Spleen (tissue), 11 donors: ENCODE measurements at regions not wholly inside any gene's neighbourhood (a gene's known extent, or its start where the extent isn't known, plus 50 kb on each side); places are given as distances from the start of the nearest gene placed in this dataset.

ENCODE experiments used
- DNase-seq: peaks from one replicate; pipeline ENCODE4 v3.0.0-alpha.2; 2020
- H3K27ac ChIP-seq, 8 donors: fragments of 200-600 bp; sonication (generic) in 7 of 8; 1 replicate in 4 of 8; 2 replicates in 4 of 8; pipeline versions ENCODE4 v1.5.0 to v1.8.0; 2016 to 2021; ENCODE audit warnings: inconsistent platforms in 4 of 8, mild to moderate bottlenecking in 4 of 8, moderate library complexity in 1 of 8
- H3K27me3 ChIP-seq, 7 donors: fragments of 200-600 bp; sonication (generic) in 6 of 7; replicated peaks in 1 of 7; 1 replicate in 4 of 7; 2 replicates in 3 of 7; pipeline versions ENCODE4 v1.5.0 to v1.8.0; 2016 to 2021; ENCODE audit warnings: inconsistent platforms in 3 of 7, mild to moderate bottlenecking in 1 of 7
- H3K36me3 ChIP-seq, 6 donors: fragments of 200-600 bp; sonication (generic) in 5 of 6; 1 replicate in 4 of 6; 2 replicates in 2 of 6; pipeline versions ENCODE4 v1.5.0 to v1.8.0; 2016 to 2021; ENCODE audit warnings: inconsistent platforms in 2 of 6
- H3K4me1 ChIP-seq, 6 donors: fragments of 200-600 bp; sonication (generic) in 5 of 6; 1 replicate in 3 of 6; 2 replicates in 3 of 6; pipeline versions ENCODE4 v1.5.0 to v1.8.0; 2016 to 2021; ENCODE audit warnings: inconsistent platforms in 3 of 6
- H3K4me3 ChIP-seq, 8 donors: fragments of 200-600 bp; sonication (generic) in 7 of 8; 1 replicate in 4 of 8; 2 replicates in 4 of 8; pipeline versions ENCODE4 v1.5.0 to v1.8.0; 2016 to 2021; ENCODE audit warnings: inconsistent platforms in 4 of 8, mild to moderate bottlenecking in 4 of 8, moderate library complexity in 2 of 8
- H3K9me3 ChIP-seq, 8 donors: fragments of 200-600 bp; sonication (generic) in 7 of 8; 1 replicate in 4 of 8; 2 replicates in 4 of 8; pipeline versions ENCODE4 v1.5.0 to v1.8.0; 2016 to 2021; ENCODE audit warnings: inconsistent platforms in 4 of 8
- CTCF ChIP-seq, 11 experiments: fragments of 200-600 bp in 7 of 11; fragments of 450-650 bp in 4 of 11; sonication (generic) in 4 of 11; IDR thresholded peaks in 8 of 11; conservative IDR thresholded peaks in 3 of 11; 1 replicate in 7 of 11; 2 replicates in 4 of 11; pipeline versions ENCODE4 v1.4.0 to v1.8.0; 2016 to 2021; ENCODE audit warnings: antibody characterized with exemption in 11 of 11, inconsistent platforms in 4 of 11, mild to moderate bottlenecking in 1 of 11
- POLR2A ChIP-seq, 3 donors: fragments of 450-650 bp; IDR thresholded peaks; one replicate each; pipeline ENCODE4 v1.5.1; 2017; ENCODE audit warnings: antibody characterized with exemption in 3 of 3, mild to moderate bottlenecking in 1 of 3
- POLR2AphosphoS5 ChIP-seq, 3 donors: sonication (generic); formaldehyde crosslinking; IDR thresholded peaks; one replicate each; pipeline ENCODE4 v1.5.1; 2017; ENCODE audit warnings: antibody characterized with exemption in 3 of 3
- WGBS, 5 donors: extraction: QIAGEN DNeasy Blood & Tissue Kit in 3 of 5; methylation state at CpG; one replicate each; pipeline versions ENCODE4 v1.1.5 to v1.1.7; 2013 to 2018; 5-methylcytosine and 5-hydroxymethylcytosine counted together
- intact Hi-C: fragments of 100-400 bp; cut with DNase I; formaldehyde crosslinking; loops from one replicate; pipeline ENCODE4 v1.15.0; 2023; ENCODE audit warnings: low total_unique reads
- donor health status: healthy with polysubstance abuse.
- donor health status: DM: no; HTN: no; CAD: no; lungs with moderate emphysema.
- donor health status: DM: no; HTN: no; CAD: no.
- donor health status: Bipolar disorder and iron deficiency.
- donor health status: healthy.
- donor health status: DM: no; HTN: no; CAD: no.
- donor health status: DM: yes; HTN: yes; CAD: no.

GRCh38 chr9:7376833-7377232 lies 422.7 kb downstream of the DMAC1 start:
- Histone ChIP-seq H3K4me3 (no peak overlapping the region), H3K27ac (no peak overlapping the region), H3K27me3 (no peaks in the 10 kb centered on the region), H3K9me3 (peaks cover 0 to 10% (median 0%) of the 10 kb centered on the region in 8 donors), H3K4me1 (no peaks in the 10 kb centered on the region), H3K36me3 (no peaks in the 10 kb centered on the region)
- TF ChIP-seq POLR2AphosphoS5 (IDR thresholded peaks at IDR 0.05) (no peak), CTCF (IDR thresholded peaks at IDR 0.05 in 8 of 11, conservative IDR thresholded peaks at IDR 0.05 in 3 of 11) (no peak), POLR2A (IDR thresholded peaks at IDR 0.05) (no peak)
- DNase-seq, result no peak
- intact Hi-C loops, result no loop called here
- WGBS, 5 donors, result 82 to 95% (median 89%) methylated on average over 5 of the region's 5 CpGs

GRCh38 chr9:7376213-7376612 lies 423.4 kb downstream of the DMAC1 start:
- TF ChIP-seq CTCF (IDR thresholded peaks at IDR 0.05 in 8 of 11, conservative IDR thresholded peaks at IDR 0.05 in 3 of 11), result no peak
- no peak for TF ChIP-seq POLR2A (IDR thresholded peaks at IDR 0.05)
- TF ChIP-seq POLR2AphosphoS5 (IDR thresholded peaks at IDR 0.05), result no peak
- 68 to 81% (median 79%) methylated on average over 2 of the region's 2 CpGs for WGBS, 5 donors
- intact Hi-C loops, result no loop called here
- Histone ChIP-seq H3K4me1 (no peaks in the 10 kb centered on the region), H3K4me3 (no peak overlapping the region), H3K27me3 (no peaks in the 10 kb centered on the region), H3K36me3 (no peaks in the 10 kb centered on the region), H3K9me3 (peaks cover 0 to 10% (median 0%) of the 10 kb centered on the region in 8 donors), H3K27ac (no peak overlapping the region)
- DNase-seq, result no peak

- 85 to 94% (median 89%) methylated on average over 5 of the region's 5 CpGs for WGBS, 5 donors
- H3K36me3 ChIP-seq, result no peaks in the 10 kb centered on the region
These were observed 424.5 kb downstream of the DMAC1 start for GRCh38 chr9:7375013-7375511.

GRCh38 chr9:7370988-7371387 lies 428.6 kb downstream of the DMAC1 start:
- 83 to 92% (median 85%) methylated on average over 3 of the region's 3 CpGs for WGBS, 5 donors
- H3K27ac ChIP-seq, result no peak overlapping the region
- no peaks in the 10 kb centered on the region for H3K9me3 ChIP-seq
- no peak for TF ChIP-seq CTCF (IDR thresholded peaks at IDR 0.05 in 8 of 11, conservative IDR thresholded peaks at IDR 0.05 in 3 of 11)
- TF ChIP-seq POLR2A (IDR thresholded peaks at IDR 0.05), result no peak
- no peak for TF ChIP-seq POLR2AphosphoS5 (IDR thresholded peaks at IDR 0.05)
- H3K36me3 ChIP-seq, result no peaks in the 10 kb centered on the region
- intact Hi-C loops, result no loop called here
- H3K4me3 ChIP-seq, result no peak overlapping the region
- peaks cover 4 to 10% (median 8%) of the 10 kb centered on the region in 6 donors for H3K4me1 ChIP-seq
- H3K27me3 ChIP-seq, result no peaks in the 10 kb centered on the region
- DNase-seq, result no peak

More at GRCh38 chr9:7375013-7375511, 424.5 kb downstream of the DMAC1 start:
- DNase-seq, result no peak
- no peaks in the 10 kb centered on the region for H3K4me1 ChIP-seq
- peaks cover 0 to 10% (median 0%) of the 10 kb centered on the region in 8 donors for H3K9me3 ChIP-seq
- H3K27ac ChIP-seq, result no peak overlapping the region
- no peaks in the 10 kb centered on the region for H3K27me3 ChIP-seq
- intact Hi-C loops, result no loop called here
- H3K4me3 ChIP-seq, result no peak overlapping the region
- no peak for TF ChIP-seq POLR2A (IDR thresholded peaks at IDR 0.05)
- no peak for TF ChIP-seq POLR2AphosphoS5 (IDR thresholded peaks at IDR 0.05)
- TF ChIP-seq CTCF (IDR thresholded peaks at IDR 0.05 in 8 of 11, conservative IDR thresholded peaks at IDR 0.05 in 3 of 11), result no peak
